H9 (cell line): ENCODE measurements at regions not wholly inside any gene's neighbourhood (a gene's known extent, or its start where the extent isn't known, plus 50 kb on each side); places are given as distances from the start of the nearest gene placed in this dataset.

Experiments
- DNase-seq: peaks from one replicate; pipeline ENCODE4 v3.0.0-alpha.2; 2017
- H2AFZ ChIP-seq: one replicate; pipeline ENCODE4 v1.6.1; 2013; ENCODE audit warnings: mild to moderate bottlenecking, low read length, control low read depth, moderate library complexity
- H2AK5ac ChIP-seq: 2 replicates; pipeline ENCODE4 v1.6.1; 2013; ENCODE audit warnings: low read length, control low read depth, mixed read lengths; ENCODE audit not compliant: insufficient read length
- H2BK120ac ChIP-seq: one replicate; pipeline ENCODE4 v1.6.1; 2013; ENCODE audit warnings: low read depth, mild to moderate bottlenecking, low read length, control low read depth, inconsistent platforms; ENCODE audit not compliant: poor library complexity, severe bottlenecking
- H2BK12ac ChIP-seq: 2 replicates; pipeline ENCODE4 v1.6.1; 2013; ENCODE audit warnings: low read length, control low read depth, mixed read lengths, low read depth; ENCODE audit not compliant: insufficient read length
- H2BK15ac ChIP-seq: 2 replicates; pipeline ENCODE4 v1.6.1; 2013; ENCODE audit warnings: low read depth, low read length, control low read depth
- H2BK20ac ChIP-seq: one replicate; pipeline ENCODE4 v1.6.1; 2013; ENCODE audit warnings: low read depth, mild to moderate bottlenecking, low read length, control low read depth, inconsistent platforms; ENCODE audit not compliant: poor library complexity, severe bottlenecking
- H2BK5ac ChIP-seq: 2 replicates; pipeline ENCODE4 v1.6.1; 2013; ENCODE audit warnings: low read length, control low read depth, mixed read lengths; ENCODE audit not compliant: insufficient read length
- H3K14ac ChIP-seq: 2 replicates; pipeline ENCODE4 v1.6.1; 2013; ENCODE audit warnings: low read length, control low read depth; ENCODE audit not compliant: insufficient read depth
- H3K18ac ChIP-seq: 2 replicates; pipeline ENCODE4 v1.6.1; 2013; ENCODE audit warnings: low read depth, mild to moderate bottlenecking, mixed read lengths, low read length, control low read depth; ENCODE audit not compliant: insufficient read length
- H3K23ac ChIP-seq: 2 replicates; pipeline ENCODE4 v1.6.1; 2013; ENCODE audit warnings: low read length, control low read depth, mixed read lengths, low read depth; ENCODE audit not compliant: insufficient read length
- H3K23me2 ChIP-seq: 2 replicates; pipeline ENCODE4 v1.6.1; 2013; ENCODE audit warnings: low read depth, mild to moderate bottlenecking, mixed read lengths, low read length, control low read depth; ENCODE audit not compliant: insufficient read length, poor library complexity, severe bottlenecking
- H3K27ac ChIP-seq: 2 replicates; pipeline ENCODE4 v1.5.1; 2013; ENCODE audit warnings: low read length, control low read depth, mixed read lengths, low read depth; ENCODE audit not compliant: insufficient read length
- H3K27me3 ChIP-seq: 2 replicates; pipeline ENCODE4 v1.6.1; 2013; ENCODE audit warnings: low read length, control low read depth, inconsistent platforms; ENCODE audit not compliant: insufficient read depth
- H3K4ac ChIP-seq: 2 replicates; pipeline ENCODE4 v1.6.1; 2013; ENCODE audit warnings: low read depth, mild to moderate bottlenecking, control low read depth, inconsistent platforms, low read length, moderate library complexity
- H3K4me1 ChIP-seq: 2 replicates; pipeline ENCODE4 v1.6.1; 2013; ENCODE audit warnings: low read length, control low read depth, inconsistent platforms; ENCODE audit not compliant: insufficient read depth
- H3K4me2 ChIP-seq: 2 replicates; pipeline ENCODE4 v1.6.1; 2013; ENCODE audit warnings: low read length, control low read depth, mixed read lengths; ENCODE audit not compliant: insufficient read length, insufficient read depth
- H3K56ac ChIP-seq: 2 replicates; pipeline ENCODE4 v1.6.1; 2013; ENCODE audit warnings: low read depth, mild to moderate bottlenecking, mixed read lengths, low read length, control low read depth; ENCODE audit not compliant: insufficient read length
- H3K79me1 ChIP-seq: 2 replicates; pipeline ENCODE4 v1.6.1; 2013; ENCODE audit warnings: low read depth, mild to moderate bottlenecking, moderate library complexity, low read length, control low read depth, inconsistent platforms; ENCODE audit not compliant: insufficient read depth, poor library complexity, severe bottlenecking
- H3K79me2 ChIP-seq: 2 replicates; pipeline ENCODE4 v1.6.1; 2013; ENCODE audit warnings: low read length, control low read depth, inconsistent platforms; ENCODE audit not compliant: insufficient read depth
- H3K9ac ChIP-seq: 2 replicates; pipeline ENCODE4 v1.6.1; 2013; ENCODE audit warnings: low read length, control low read depth, mixed read lengths; ENCODE audit not compliant: insufficient read length; ENCODE audit errors: extremely low read depth
- H3K9me3 ChIP-seq: one replicate; pipeline ENCODE4 v1.6.1; 2013; ENCODE audit warnings: low read depth, low read length, inconsistent platforms; ENCODE audit not compliant: control insufficient read depth
- H3T11ph ChIP-seq: one replicate; pipeline ENCODE4 v1.6.1; 2013; ENCODE audit warnings: mild to moderate bottlenecking, low read length, control low read depth, inconsistent platforms
- H4K20me1 ChIP-seq: one replicate; pipeline ENCODE4 v1.6.1; 2013; ENCODE audit not compliant: control insufficient read depth, insufficient read length, insufficient read depth
- H4K5ac ChIP-seq: 2 replicates; pipeline ENCODE4 v1.6.1; 2013; ENCODE audit warnings: low read depth, mild to moderate bottlenecking, mixed read lengths, low read length, control low read depth; ENCODE audit not compliant: insufficient read length
- H4K8ac ChIP-seq: replicated peaks from 2 replicates; pipeline ENCODE4 v1.6.1; 2013; ENCODE audit warnings: low read length, control low read depth, mixed read lengths, low read depth; ENCODE audit not compliant: insufficient read length
- H4K91ac ChIP-seq: 2 replicates; pipeline ENCODE4 v1.6.1; 2013; ENCODE audit warnings: low read depth, mild to moderate bottlenecking, moderate library complexity, mixed read lengths, low read length, control low read depth; ENCODE audit not compliant: insufficient read length
- H3K27ac Mint-ChIP-seq, 3 experiments: 2 replicates in 2 of 3; 3 replicates in 1 of 3; pipeline ENCODE4 v1.8.0; 2020 to 2021; ENCODE audit warnings: mixed read lengths in 3 of 3, mild to moderate bottlenecking in 1 of 3, moderate library complexity in 1 of 3
- H3K27me3 Mint-ChIP-seq: 2 replicates; pipeline ENCODE4 v1.8.0; 2021; ENCODE audit warnings: low read depth, mild to moderate bottlenecking, moderate library complexity, mixed read lengths
- H3K36me3 Mint-ChIP-seq, 3 experiments: 2 replicates in 2 of 3; 3 replicates in 1 of 3; pipeline ENCODE4 v1.8.0; 2020 to 2021; ENCODE audit warnings: low read depth in 3 of 3, mixed read lengths in 3 of 3; ENCODE audit not compliant: insufficient read depth in 1 of 3
- H3K4me1 Mint-ChIP-seq, 2 experiments: 2 replicates each; pipeline ENCODE4 v1.8.0; 2020; ENCODE audit warnings: mixed read lengths in 2 of 2
- H3K4me3 Mint-ChIP-seq, 2 experiments: 2 replicates in 1 of 2; 3 replicates in 1 of 2; pipeline ENCODE4 v1.8.0; 2020 to 2021; ENCODE audit warnings: mild to moderate bottlenecking in 2 of 2, mixed read lengths in 2 of 2, moderate library complexity in 1 of 2
- H3K9me3 Mint-ChIP-seq, 2 experiments: 2 replicates in 1 of 2; 3 replicates in 1 of 2; pipeline ENCODE4 v1.8.0; 2020; ENCODE audit warnings: mild to moderate bottlenecking in 2 of 2, mixed read lengths in 2 of 2, moderate library complexity in 1 of 2
- WGBS: extraction: QIAGEN DNeasy Blood & Tissue Kit; methylation state at CpG from one replicate; pipeline ENCODE4 v1.1.7; 2013; ENCODE audit warnings: missing lambda C conversion rate, low lambda C conversion rate, mixed read lengths; ENCODE audit not compliant: insufficient read length; ENCODE audit errors: extremely low coverage; 5-methylcytosine and 5-hydroxymethylcytosine counted together
- TF ChIP-seq, protein P1 (sequence below): fragments of 200-600 bp; sonication (generic); conservative IDR thresholded peaks from 3 replicates; pipeline ENCODE4 v1.8.0; 2021; ENCODE audit warnings: antibody characterized with exemption, mild to moderate bottlenecking

DNA sequence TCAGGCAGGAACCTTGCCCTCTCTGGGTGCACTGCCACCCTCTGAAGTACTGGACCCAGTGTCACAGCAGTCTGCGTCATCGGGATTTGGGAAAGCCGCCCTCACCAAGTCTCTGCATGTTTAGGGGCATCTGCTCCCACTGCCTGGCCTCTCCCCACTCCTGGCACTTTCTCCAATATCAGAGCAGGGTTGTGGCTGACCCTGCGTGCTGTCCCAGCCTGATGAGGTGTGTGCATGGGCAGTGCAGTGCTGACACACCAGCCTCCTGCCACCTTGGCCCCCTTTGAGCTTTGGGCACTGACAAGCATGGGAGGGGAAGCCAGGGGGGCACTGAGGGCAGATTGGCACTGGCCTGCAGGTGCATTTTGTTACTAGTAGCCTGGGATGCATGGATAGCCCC is 652.5 kb downstream of the GABRG1 start:
- DNase-seq: no peak
- Histone ChIP-seq H4K91ac (no peak overlapping the region), H2AFZ (no peak overlapping the region), H3K14ac (no peak overlapping the region), H4K20me1 (no peaks in the 10 kb centered on the region), H3K27me3 (no peaks in the 10 kb centered on the region), H2BK120ac (no peak overlapping the region), H3K23me2 (no peaks in the 10 kb centered on the region), H2AK5ac (no peak overlapping the region), H2BK15ac (no peak overlapping the region), H3K4me1 (no peaks in the 10 kb centered on the region), H3K9ac (no peak overlapping the region), H4K5ac (no peak overlapping the region), H3K18ac (no peak overlapping the region), H3K4me2 (no peak overlapping the region), H2BK12ac (no peak overlapping the region), H3K79me1 (no peaks in the 10 kb centered on the region), H3T11ph (no peak overlapping the region), H3K27ac (no peak overlapping the region), H2BK5ac (no peak overlapping the region), H3K56ac (no peak overlapping the region), H3K23ac (no peak overlapping the region), H2BK20ac (no peak overlapping the region), H3K9me3 (no peaks in the 10 kb centered on the region), H3K79me2 (no peaks in the 10 kb centered on the region), H3K4ac (no peak overlapping the region), H4K8ac (no peak overlapping the region)
- Mint-ChIP-seq H3K36me3 (peaks cover 15 to 24% (median 19%) of the 10 kb centered on the region in 3 experiments), H3K27me3 (no peaks in the 10 kb centered on the region; the same call in 1 of the 2 replicates), H3K9me3 (peaks cover 24 to 26% of the 10 kb centered on the region in 2 experiments), H3K4me3 (no peak overlapping the region), H3K4me1 (no peaks in the 10 kb centered on the region), H3K27ac (no peak overlapping the region)
- no CpG with 5 or more reads among the region's 4 CpGs for WGBS
- TF ChIP-seq, protein P1, sequence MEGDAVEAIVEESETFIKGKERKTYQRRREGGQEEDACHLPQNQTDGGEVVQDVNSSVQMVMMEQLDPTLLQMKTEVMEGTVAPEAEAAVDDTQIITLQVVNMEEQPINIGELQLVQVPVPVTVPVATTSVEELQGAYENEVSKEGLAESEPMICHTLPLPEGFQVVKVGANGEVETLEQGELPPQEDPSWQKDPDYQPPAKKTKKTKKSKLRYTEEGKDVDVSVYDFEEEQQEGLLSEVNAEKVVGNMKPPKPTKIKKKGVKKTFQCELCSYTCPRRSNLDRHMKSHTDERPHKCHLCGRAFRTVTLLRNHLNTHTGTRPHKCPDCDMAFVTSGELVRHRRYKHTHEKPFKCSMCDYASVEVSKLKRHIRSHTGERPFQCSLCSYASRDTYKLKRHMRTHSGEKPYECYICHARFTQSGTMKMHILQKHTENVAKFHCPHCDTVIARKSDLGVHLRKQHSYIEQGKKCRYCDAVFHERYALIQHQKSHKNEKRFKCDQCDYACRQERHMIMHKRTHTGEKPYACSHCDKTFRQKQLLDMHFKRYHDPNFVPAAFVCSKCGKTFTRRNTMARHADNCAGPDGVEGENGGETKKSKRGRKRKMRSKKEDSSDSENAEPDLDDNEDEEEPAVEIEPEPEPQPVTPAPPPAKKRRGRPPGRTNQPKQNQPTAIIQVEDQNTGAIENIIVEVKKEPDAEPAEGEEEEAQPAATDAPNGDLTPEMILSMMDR: no peak
